KG1 (cell line): ENCODE measurements at regions not wholly inside any gene's neighbourhood (a gene's known extent, or its start where the extent isn't known, plus 50 kb on each side); places are given as distances from the start of the nearest gene placed in this dataset.
A peak's percentile ranks its signal among the peaks of the same experiment; 100 is the strongest.
"Not testable (repeated sequence)": the region's sequence is repeated elsewhere in the genome, so short reads cannot be mapped to it uniquely, and the experiment has no call there.

Experiments used
- DNase-seq: peaks from one replicate; lab custom pipeline; 2025; lab: John Stamatoyannopoulos, UW

GRCh38 chr17:77526259-77526711 lies 385.5 kb downstream of the SEC14L1 start:
- no peak for DNase-seq

GRCh38 chr17:77526728-77527350 lies 386.1 kb downstream of the SEC14L1 start:
- no peak for DNase-seq

GRCh38 chr17:77527409-77527808 lies 386.6 kb downstream of the SEC14L1 start:
- no peak for DNase-seq

GRCh38 chr17:77527836-77528505 lies 387.2 kb downstream of the SEC14L1 start:
- DNase-seq: no peak

GRCh38 chr17:77528516-77529327 lies 388.0 kb downstream of the SEC14L1 start:
- DNase-seq: no peak

- DNase-seq: no peak
These were observed 388.5 kb downstream of the SEC14L1 start for GRCh38 chr17:77529328-77529650.

GRCh38 chr17:77530591-77530990 lies 389.8 kb downstream of the SEC14L1 start:
- DNase-seq: no peak

- DNase-seq: no peak
These were observed 390.2 kb downstream of the SEC14L1 start for GRCh38 chr17:77531002-77531401.

GRCh38 chr17:77531641-77532040 lies 390.9 kb downstream of the SEC14L1 start:
- no peak for DNase-seq

- DNase-seq: not testable (repeated sequence)
These were observed 392.9 kb downstream of the SEC14L1 start for GRCh38 chr17:77533697-77534096.

GRCh38 chr17:77534137-77534536 lies 393.4 kb downstream of the SEC14L1 start:
- DNase-seq: no peak

GRCh38 chr17:77535435-77535834 lies 394.7 kb downstream of the SEC14L1 start:
- DNase-seq: no peak

GRCh38 chr17:77535892-77536291 lies 395.1 kb downstream of the SEC14L1 start:
- no peak for DNase-seq

- DNase-seq: no peak
These were observed 396.8 kb downstream of the SEC14L1 start for GRCh38 chr17:77537566-77537965.

- no peak for DNase-seq
These were observed 399.8 kb downstream of the SEC14L1 start for GRCh38 chr17:77540531-77540930.

- no peak for DNase-seq
These were observed 400.2 kb downstream of the SEC14L1 start for GRCh38 chr17:77540975-77541374.

GRCh38 chr17:77542011-77542410 lies 401.2 kb downstream of the SEC14L1 start:
- no peak for DNase-seq

GRCh38 chr17:77542551-77543490 lies 402.1 kb downstream of the SEC14L1 start:
- DNase-seq: peak; percentile 66

GRCh38 chr17:77543801-77544200 lies 403.0 kb downstream of the SEC14L1 start:
- no peak for DNase-seq

- DNase-seq: no peak
These were observed 403.8 kb downstream of the SEC14L1 start for GRCh38 chr17:77544347-77545110.

- DNase-seq: no peak
These were observed 406.0 kb downstream of the SEC14L1 start for GRCh38 chr17:77546772-77547241.
